ENCODE measurements at regions not wholly inside any gene's neighbourhood (a gene's known extent, or its start where the extent isn't known, plus 50 kb on each side); places are given as distances from the start of the nearest gene placed in this dataset.

- DNase-seq (ENCODE audit: low spot score), result no peak
- TF ChIP-seq CTCF (IDR thresholded peaks at IDR 0.05), result no peak
- ATAC-seq (ENCODE audit: low FRiP score), result no peak
These were observed 73.2 kb upstream of the GALNT5 start for GRCh38 chr2:157184161-157184895.

GRCh38 chr2:157185476-157186227 lies 71.9 kb upstream of the GALNT5 start:
- no peak for DNase-seq (ENCODE audit: low spot score)
- no peak for ATAC-seq (ENCODE audit: low FRiP score)
- TF ChIP-seq CTCF (IDR thresholded peaks at IDR 0.05), result no peak

- ATAC-seq (ENCODE audit: low FRiP score), result no peak
- no peak for TF ChIP-seq CTCF (IDR thresholded peaks at IDR 0.05)
These were observed 67.4 kb upstream of the GALNT5 start for GRCh38 chr2:157190151-157190550.

GRCh38 chr2:157191186-157191585 lies 66.3 kb upstream of the GALNT5 start:
- no peak for TF ChIP-seq CTCF (IDR thresholded peaks at IDR 0.05)
- ATAC-seq (ENCODE audit: low FRiP score), result no peak
- DNase-seq (ENCODE audit: low spot score), result no peak

More at GRCh38 chr2:157190151-157190550, 67.4 kb upstream of the GALNT5 start:
- DNase-seq (ENCODE audit: low spot score), result no peak

- ATAC-seq (ENCODE audit: low FRiP score) (no peak), DNase-seq (ENCODE audit: low spot score) (no peak)
- TF ChIP-seq CTCF (IDR thresholded peaks at IDR 0.05), result no peak
These were observed 64.8 kb upstream of the GALNT5 start for GRCh38 chr2:157192445-157193423.

GRCh38 chr2:157193461-157193860 lies 64.0 kb upstream of the GALNT5 start:
- TF ChIP-seq CTCF (IDR thresholded peaks at IDR 0.05), result no peak
- no peak for ATAC-seq (ENCODE audit: low FRiP score)

More at GRCh38 chr2:157193461-157193860, 64.0 kb upstream of the GALNT5 start:
- DNase-seq (ENCODE audit: low spot score), result no peak
